HG03520 (cell line): ENCODE measurements at regions not wholly inside any gene's neighbourhood (a gene's known extent, or its start where the extent isn't known, plus 50 kb on each side); places are given as distances from the start of the nearest gene placed in this dataset.

Experiments
- ATAC-seq: cut with Tn5 transposase; IDR thresholded peaks from one replicate; pipeline ENCODE4 v1.9.1; 2021; ENCODE audit warnings: mild to moderate bottlenecking, moderate library complexity; ENCODE audit not compliant: unreplicated experiment

GRCh38 chr20:56987986-56988385 lies 278.5 kb downstream of the BMP7 start:
- no peak for ATAC-seq

- ATAC-seq = no peak
Measured at GRCh38 chr20:56988446-56988845, 278.0 kb downstream of the BMP7 start.

DNA sequence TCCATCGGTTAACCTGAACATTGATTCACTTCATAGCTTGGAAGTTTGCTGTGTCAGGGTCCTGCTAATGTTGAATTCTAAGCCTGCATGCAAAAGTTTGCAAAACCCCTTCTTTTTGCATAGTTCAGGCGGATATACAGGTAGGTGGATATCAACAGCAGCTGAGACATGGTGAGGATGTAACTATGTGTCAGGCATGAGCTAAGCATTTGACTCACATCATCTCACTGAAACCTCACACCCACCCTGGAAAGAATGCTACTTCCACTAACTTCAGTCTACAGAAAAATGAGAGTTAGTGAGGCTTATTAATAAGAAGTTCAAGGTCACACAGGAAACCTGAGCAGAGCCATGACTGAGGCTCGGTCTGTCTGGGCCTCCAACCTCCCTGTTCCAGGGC lies 276.9 kb downstream of the BMP7 start:
- no peak for ATAC-seq

DNA sequence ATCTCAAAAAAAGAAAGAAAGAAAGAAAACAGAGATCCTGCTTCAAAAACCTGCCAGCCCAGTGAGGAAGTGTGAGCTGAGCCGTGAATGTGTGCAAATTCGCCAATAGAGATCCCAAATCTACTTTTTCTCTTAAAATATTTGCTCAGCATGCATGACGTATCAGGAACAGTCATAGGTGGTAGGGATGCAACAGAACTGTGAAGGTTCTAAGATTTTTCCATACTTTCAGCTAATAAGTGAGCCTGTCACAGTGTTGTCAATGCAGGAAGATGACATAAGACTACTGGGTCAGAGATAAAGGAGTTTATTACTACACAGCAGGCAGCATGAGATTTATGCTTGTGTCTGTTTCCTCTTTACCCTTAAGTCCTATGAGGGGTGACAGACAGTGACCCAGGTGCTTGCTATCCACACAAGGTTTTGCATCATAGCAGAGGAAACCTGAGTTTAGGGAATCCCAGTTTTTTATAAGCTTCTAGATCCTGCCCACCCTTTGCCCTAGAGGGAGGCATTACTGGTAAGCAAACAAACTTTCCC lies 273.4 kb downstream of the BMP7 start:
- no peak for ATAC-seq

- no peak for ATAC-seq
Measured at GRCh38 chr20:56994006-56994405, 272.4 kb downstream of the BMP7 start.

- ATAC-seq = no peak
Measured at GRCh38 chr20:56995149-56995548, 271.3 kb downstream of the BMP7 start.

DNA sequence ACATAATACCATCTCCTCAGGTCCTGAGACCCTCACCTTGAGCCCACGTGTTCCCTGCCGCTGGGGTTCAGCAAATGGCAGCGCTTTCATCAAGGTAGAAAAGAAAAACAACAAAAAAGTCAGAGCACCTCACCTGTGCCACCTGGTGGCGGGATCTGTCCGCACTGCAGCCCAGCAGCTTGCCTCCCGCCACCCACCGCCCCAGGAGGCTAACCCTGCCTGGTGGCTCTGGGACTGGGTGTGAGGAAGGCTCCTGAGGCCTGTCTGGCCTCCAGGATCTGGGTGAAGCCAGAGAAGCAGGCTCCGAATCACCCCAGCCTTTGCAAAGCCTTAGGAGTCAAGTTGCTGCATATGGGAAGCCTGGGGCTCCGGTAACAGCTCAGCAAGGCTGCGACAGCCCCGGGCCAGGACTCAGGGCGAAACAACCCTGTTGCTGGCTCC lies 270.8 kb downstream of the BMP7 start:
- ATAC-seq = no peak

- ATAC-seq = no peak
Measured at GRCh38 chr20:56996533-56996932, 269.9 kb downstream of the BMP7 start.

GRCh38 chr20:56998438-56998837 lies 268.0 kb downstream of the BMP7 start:
- no peak for ATAC-seq

DNA sequence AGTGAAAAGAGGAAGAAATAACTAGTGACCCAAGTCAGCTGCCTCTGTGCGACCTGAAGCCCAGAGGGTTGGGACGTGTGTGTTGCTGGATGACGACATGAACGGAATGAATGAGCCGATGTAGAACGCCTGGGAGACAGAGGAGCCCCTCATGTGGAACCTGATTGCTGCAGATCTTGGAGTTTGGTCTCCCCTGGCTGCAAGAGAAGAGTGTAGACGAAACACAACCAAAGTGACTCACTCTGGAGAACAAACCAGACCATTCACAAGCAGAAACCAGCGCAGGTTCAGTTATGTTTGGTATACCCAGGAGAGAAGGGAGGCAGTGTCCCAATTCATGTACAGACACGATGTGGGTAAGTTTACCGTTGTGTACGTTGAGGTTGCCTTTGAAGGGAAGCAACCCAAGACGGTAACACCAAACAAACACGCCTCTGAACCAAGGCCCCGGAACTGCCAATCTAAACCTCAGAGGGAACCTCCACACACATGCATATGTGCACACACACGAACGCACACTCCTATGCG lies 265.9 kb downstream of the BMP7 start:
- ATAC-seq = no peak

DNA sequence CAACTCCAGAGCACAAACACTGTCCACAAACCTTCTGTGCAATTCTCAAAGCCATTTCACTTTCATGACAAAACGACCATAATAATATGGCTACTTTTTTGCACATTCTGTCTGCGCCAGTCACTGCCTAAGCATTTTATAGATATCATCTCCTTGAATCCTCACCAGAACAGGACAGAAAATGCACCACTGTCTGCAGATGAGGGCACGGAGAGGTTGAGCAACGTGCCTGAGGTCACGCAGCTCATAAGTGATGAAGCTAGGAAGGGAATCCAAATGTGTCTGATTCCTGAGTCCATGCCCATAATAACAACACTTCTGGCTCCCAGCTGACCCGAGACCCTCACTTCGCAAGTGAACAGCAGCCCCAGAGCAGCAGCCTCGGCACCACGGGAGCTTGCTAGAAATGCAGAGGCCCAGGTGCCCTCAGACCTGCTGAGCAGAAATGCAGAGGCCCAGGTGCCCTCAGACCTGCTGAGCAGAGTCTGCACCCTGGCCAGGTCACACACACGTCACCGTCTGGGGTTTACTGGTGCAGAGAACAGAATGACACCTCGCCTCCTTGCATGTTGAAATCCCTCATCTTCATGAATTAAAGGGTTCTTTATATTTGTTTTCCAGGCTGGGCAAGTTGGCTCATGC lies 265.2 kb downstream of the BMP7 start:
- no peak for ATAC-seq

DNA sequence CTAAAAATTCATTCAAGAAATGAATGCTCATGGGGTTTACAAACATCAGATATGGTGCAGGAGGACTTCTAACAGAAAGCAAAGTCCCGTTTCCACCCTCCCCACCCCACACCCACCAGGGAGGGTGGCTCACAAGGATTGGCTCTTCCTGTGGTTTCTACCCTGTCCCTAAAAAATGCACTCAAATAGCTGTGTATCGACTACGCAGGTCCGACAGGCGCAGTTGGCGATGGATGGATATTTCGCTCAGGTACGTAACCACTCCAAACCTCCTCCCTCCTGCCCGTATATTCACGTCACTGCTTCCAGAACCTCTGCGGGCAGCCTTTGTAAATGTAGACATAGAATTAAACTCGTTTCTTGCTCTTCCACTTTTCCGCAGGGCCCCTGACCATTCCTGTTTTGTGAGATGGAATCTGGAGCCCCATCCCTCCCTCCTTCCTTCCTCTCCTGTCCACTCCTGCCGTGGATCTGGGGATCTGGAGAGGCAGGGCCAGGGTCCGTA lies 264.3 kb downstream of the BMP7 start:
- ATAC-seq = no peak

- no peak for ATAC-seq
Measured at GRCh38 chr20:57003012-57003411, 263.4 kb downstream of the BMP7 start.

- no peak for ATAC-seq
Measured at GRCh38 chr20:57004416-57004815, 262.0 kb downstream of the BMP7 start.

DNA sequence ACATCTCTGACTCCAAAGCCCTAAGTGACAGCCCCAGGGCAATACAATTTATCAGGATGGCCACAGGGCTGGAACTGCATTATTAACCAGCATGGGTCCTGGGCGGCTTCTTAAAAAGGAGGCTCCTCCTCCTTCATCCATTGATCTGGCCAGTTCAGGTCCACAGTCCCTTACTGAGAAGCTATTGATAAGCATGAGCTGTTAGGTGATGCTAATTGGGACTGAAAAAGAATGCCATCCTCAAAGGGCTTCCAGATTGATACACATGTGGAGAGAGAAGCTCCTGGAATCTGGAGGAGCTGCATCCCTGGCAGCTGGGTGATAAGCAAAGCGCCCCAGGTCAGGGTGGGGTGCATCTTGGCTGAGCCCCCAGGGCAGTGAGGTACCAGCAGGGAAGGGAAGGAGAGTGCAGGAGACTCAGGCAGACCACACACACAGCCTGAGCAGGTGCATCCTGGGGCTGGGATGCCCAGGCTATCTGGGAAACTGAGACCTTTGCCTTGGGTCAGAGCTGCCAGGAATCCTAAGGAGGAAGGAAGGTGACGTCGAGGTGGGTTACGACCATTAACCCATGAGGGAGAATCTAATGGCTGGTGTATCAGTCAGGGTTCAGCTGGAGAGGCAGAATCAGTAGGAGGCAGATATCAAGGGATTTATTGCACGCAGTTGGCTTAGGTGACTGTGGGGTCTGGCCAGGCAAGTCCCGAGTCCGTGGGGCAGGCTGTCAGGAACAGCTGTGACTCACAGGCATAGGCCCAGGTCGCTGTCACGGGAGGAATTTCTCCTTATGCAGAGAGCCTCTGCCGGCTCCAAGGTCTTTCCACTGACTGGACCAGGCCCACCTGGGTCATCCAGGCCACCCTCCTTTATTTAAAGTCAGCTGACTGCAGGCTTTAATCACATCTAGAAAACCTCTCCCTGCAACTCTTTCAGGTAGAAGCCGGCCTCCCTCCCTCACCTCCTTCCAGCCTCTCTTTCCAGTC lies 261.2 kb downstream of the BMP7 start:
- ATAC-seq = no peak

GRCh38 chr20:57006411-57007170 lies 259.9 kb downstream of the BMP7 start:
- ATAC-seq = no peak

- no peak for ATAC-seq
Measured at GRCh38 chr20:57007171-57007540, 259.3 kb downstream of the BMP7 start.

- no peak for ATAC-seq
Measured at GRCh38 chr20:57008217-57008616, 258.2 kb downstream of the BMP7 start.

- ATAC-seq = no peak
Measured at GRCh38 chr20:57009355-57009754, 257.1 kb downstream of the BMP7 start.

GRCh38 chr20:57009775-57010174 lies 256.7 kb downstream of the BMP7 start:
- ATAC-seq = no peak

DNA sequence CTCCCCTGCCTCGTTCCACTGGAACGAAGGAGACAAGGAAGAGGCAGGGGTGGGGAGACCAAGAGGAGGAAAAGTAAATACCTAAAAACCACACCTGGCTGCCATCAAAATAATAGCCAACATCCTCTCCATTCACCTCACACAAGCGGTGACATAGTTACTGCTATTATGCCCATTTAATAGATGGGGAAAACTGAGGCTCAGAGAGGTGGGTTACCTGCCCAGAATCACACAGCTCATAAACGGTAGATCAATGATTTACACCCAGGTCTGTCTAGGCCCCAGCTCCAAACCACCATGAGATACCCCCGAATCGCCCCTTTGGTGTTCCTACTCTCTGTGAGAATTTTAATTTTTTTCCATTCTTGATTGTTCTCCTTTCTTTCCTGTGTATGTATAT lies 253.8 kb downstream of the BMP7 start:
- ATAC-seq = no peak
